ENCODE measurements at regions not wholly inside any gene's neighbourhood (a gene's known extent, or its start where the extent isn't known, plus 50 kb on each side); places are given as distances from the start of the nearest gene placed in this dataset.
"Not testable (repeated sequence)": the region's sequence is repeated elsewhere in the genome, so short reads cannot be mapped to it uniquely, and the experiment has no call there.

GRCh38 chr17:16864462-16865076, 107.3 kb downstream of the TNFRSF13B start:
- TF ChIP-seq, protein P1, sequence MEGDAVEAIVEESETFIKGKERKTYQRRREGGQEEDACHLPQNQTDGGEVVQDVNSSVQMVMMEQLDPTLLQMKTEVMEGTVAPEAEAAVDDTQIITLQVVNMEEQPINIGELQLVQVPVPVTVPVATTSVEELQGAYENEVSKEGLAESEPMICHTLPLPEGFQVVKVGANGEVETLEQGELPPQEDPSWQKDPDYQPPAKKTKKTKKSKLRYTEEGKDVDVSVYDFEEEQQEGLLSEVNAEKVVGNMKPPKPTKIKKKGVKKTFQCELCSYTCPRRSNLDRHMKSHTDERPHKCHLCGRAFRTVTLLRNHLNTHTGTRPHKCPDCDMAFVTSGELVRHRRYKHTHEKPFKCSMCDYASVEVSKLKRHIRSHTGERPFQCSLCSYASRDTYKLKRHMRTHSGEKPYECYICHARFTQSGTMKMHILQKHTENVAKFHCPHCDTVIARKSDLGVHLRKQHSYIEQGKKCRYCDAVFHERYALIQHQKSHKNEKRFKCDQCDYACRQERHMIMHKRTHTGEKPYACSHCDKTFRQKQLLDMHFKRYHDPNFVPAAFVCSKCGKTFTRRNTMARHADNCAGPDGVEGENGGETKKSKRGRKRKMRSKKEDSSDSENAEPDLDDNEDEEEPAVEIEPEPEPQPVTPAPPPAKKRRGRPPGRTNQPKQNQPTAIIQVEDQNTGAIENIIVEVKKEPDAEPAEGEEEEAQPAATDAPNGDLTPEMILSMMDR (IDR thresholded peaks at IDR 0.05; ENCODE audit: borderline replicate concordance, extremely low read depth, low read length, poor library complexity, severe bottlenecking): not testable (repeated sequence)
- TF ChIP-seq EZH2 (IDR thresholded peaks at IDR 0.05; ENCODE audit: borderline replicate concordance, low read depth, low read length, severe bottlenecking): not testable (repeated sequence)
